Adipocyte (in vitro differentiated cells): ENCODE measurements at regions not wholly inside any gene's neighbourhood (a gene's known extent, or its start where the extent isn't known, plus 50 kb on each side); places are given as distances from the start of the nearest gene placed in this dataset.

Source experiments
- DNase-seq: peaks from one replicate; pipeline ENCODE4 v3.0.0-alpha.2; 2015; ENCODE audit warnings: low read depth
- H3K27me3 ChIP-seq: replicated peaks from 2 replicates; pipeline ENCODE4 v1.7.0; 2013; ENCODE audit warnings: mild to moderate bottlenecking, low read length, moderate library complexity; ENCODE audit not compliant: control insufficient read depth, insufficient read depth
- H3K36me3 ChIP-seq: 2 replicates; pipeline ENCODE4 v1.7.0; 2013; ENCODE audit warnings: low read length, mild to moderate bottlenecking, moderate library complexity; ENCODE audit not compliant: control insufficient read depth, insufficient read depth, severe bottlenecking
- H3K4me1 ChIP-seq: 2 replicates; pipeline ENCODE4 v1.7.0; 2013; ENCODE audit warnings: mild to moderate bottlenecking, low read length, moderate library complexity; ENCODE audit not compliant: control insufficient read depth, insufficient read depth
- H3K4me3 ChIP-seq: 2 replicates; pipeline ENCODE4 v1.7.0; 2013; ENCODE audit warnings: mild to moderate bottlenecking, low read length, moderate library complexity
- H3K9ac ChIP-seq: 2 replicates; pipeline ENCODE4 v1.7.0; 2013; ENCODE audit warnings: mild to moderate bottlenecking, low read length, moderate library complexity
- H3K9me3 ChIP-seq: 2 replicates; pipeline ENCODE4 v1.7.0; 2013; ENCODE audit warnings: mild to moderate bottlenecking, low read length, moderate library complexity; ENCODE audit not compliant: control insufficient read depth

GRCh38 chr10:1935912-1936311 is 198.6 kb upstream of the ADARB2 start:
- H3K4me1 ChIP-seq: no peaks in the 10 kb centered on the region
- H3K36me3 ChIP-seq: no peaks in the 10 kb centered on the region

GRCh38 chr10:1933215-1933614 is 195.9 kb upstream of the ADARB2 start:
- Histone ChIP-seq H3K36me3 (no peaks in the 10 kb centered on the region), H3K9ac (no peak overlapping the region), H3K4me1 (no peaks in the 10 kb centered on the region), H3K4me3 (no peak overlapping the region), H3K9me3 (no peaks in the 10 kb centered on the region), H3K27me3 (no peaks in the 10 kb centered on the region)
- DNase-seq: no peak

More at GRCh38 chr10:1935912-1936311, 198.6 kb upstream of the ADARB2 start:
- Histone ChIP-seq H3K9me3 (peaks cover 2% of the 10 kb centered on the region), H3K4me3 (no peak overlapping the region), H3K27me3 (no peaks in the 10 kb centered on the region), H3K9ac (no peak overlapping the region)
- DNase-seq: no peak

GRCh38 chr10:1932692-1933094 is 195.4 kb upstream of the ADARB2 start:
- no peaks in the 10 kb centered on the region for H3K4me1 ChIP-seq
- DNase-seq: no peak
- H3K36me3 ChIP-seq: no peaks in the 10 kb centered on the region
- H3K4me3 ChIP-seq: no peak overlapping the region
- no peaks in the 10 kb centered on the region for H3K27me3 ChIP-seq
- H3K9me3 ChIP-seq: no peaks in the 10 kb centered on the region
- H3K9ac ChIP-seq: no peak overlapping the region

GRCh38 chr10:1928606-1929005 is 191.3 kb upstream of the ADARB2 start:
- Histone ChIP-seq H3K27me3 (no peaks in the 10 kb centered on the region), H3K9me3 (no peaks in the 10 kb centered on the region), H3K36me3 (no peaks in the 10 kb centered on the region), H3K4me1 (no peaks in the 10 kb centered on the region), H3K4me3 (no peak overlapping the region), H3K9ac (no peak overlapping the region)
- DNase-seq: no peak

GRCh38 chr10:1923998-1924397 is 186.7 kb upstream of the ADARB2 start:
- no peak for DNase-seq
- no peaks in the 10 kb centered on the region for H3K4me1 ChIP-seq

GRCh38 chr10:1923586-1923985 is 186.3 kb upstream of the ADARB2 start:
- H3K4me1 ChIP-seq: no peaks in the 10 kb centered on the region
- no peaks in the 10 kb centered on the region for H3K27me3 ChIP-seq
- DNase-seq: no peak
- H3K36me3 ChIP-seq: no peaks in the 10 kb centered on the region
- peaks cover 3% of the 10 kb centered on the region for H3K9me3 ChIP-seq
- no peak overlapping the region for H3K9ac ChIP-seq
- no peak overlapping the region for H3K4me3 ChIP-seq

More at GRCh38 chr10:1923998-1924397, 186.7 kb upstream of the ADARB2 start:
- H3K36me3 ChIP-seq: no peaks in the 10 kb centered on the region
- no peaks in the 10 kb centered on the region for H3K27me3 ChIP-seq
- H3K9me3 ChIP-seq: peaks cover 3% of the 10 kb centered on the region
- H3K4me3 ChIP-seq: no peak overlapping the region
- H3K9ac ChIP-seq: no peak overlapping the region

- no peaks in the 10 kb centered on the region for H3K36me3 ChIP-seq
- no peaks in the 10 kb centered on the region for H3K27me3 ChIP-seq
- H3K9ac ChIP-seq: no peak overlapping the region
- H3K9me3 ChIP-seq: peaks cover 3% of the 10 kb centered on the region
- DNase-seq: no peak
- H3K4me3 ChIP-seq: no peak overlapping the region
- H3K4me1 ChIP-seq: no peaks in the 10 kb centered on the region
Observed at GRCh38 chr10:1920941-1921340, 183.6 kb upstream of the ADARB2 start.

GRCh38 chr10:1920127-1920526 is 182.8 kb upstream of the ADARB2 start:
- DNase-seq: no peak
- H3K27me3 ChIP-seq: no peaks in the 10 kb centered on the region
- no peaks in the 10 kb centered on the region for H3K4me1 ChIP-seq
- peaks cover 3% of the 10 kb centered on the region for H3K9me3 ChIP-seq
- H3K4me3 ChIP-seq: no peak overlapping the region
- no peak overlapping the region for H3K9ac ChIP-seq
- H3K36me3 ChIP-seq: no peaks in the 10 kb centered on the region

- no peak overlapping the region for H3K9ac ChIP-seq
- no peaks in the 10 kb centered on the region for H3K27me3 ChIP-seq
- no peak for DNase-seq
- H3K9me3 ChIP-seq: no peaks in the 10 kb centered on the region
- no peaks in the 10 kb centered on the region for H3K36me3 ChIP-seq
- H3K4me3 ChIP-seq: no peak overlapping the region
- no peaks in the 10 kb centered on the region for H3K4me1 ChIP-seq
Observed at GRCh38 chr10:1911771-1912170, 174.4 kb upstream of the ADARB2 start.

GRCh38 chr10:1903982-1904381 is 166.7 kb upstream of the ADARB2 start:
- Histone ChIP-seq H3K27me3 (no peaks in the 10 kb centered on the region), H3K36me3 (no peaks in the 10 kb centered on the region), H3K4me1 (no peaks in the 10 kb centered on the region), H3K9me3 (peaks cover 10% of the 10 kb centered on the region), H3K9ac (no peak overlapping the region), H3K4me3 (no peak overlapping the region)
- DNase-seq: no peak

- no peaks in the 10 kb centered on the region for H3K27me3 ChIP-seq
- H3K36me3 ChIP-seq: no peaks in the 10 kb centered on the region
- DNase-seq: no peak
- H3K9me3 ChIP-seq: peaks cover 4% of the 10 kb centered on the region
- no peak overlapping the region for H3K9ac ChIP-seq
- H3K4me1 ChIP-seq: no peaks in the 10 kb centered on the region
- no peak overlapping the region for H3K4me3 ChIP-seq
Observed at GRCh38 chr10:1896153-1896552, 158.8 kb upstream of the ADARB2 start.

GRCh38 chr10:1895691-1896090 is 158.4 kb upstream of the ADARB2 start:
- no peaks in the 10 kb centered on the region for H3K27me3 ChIP-seq
- H3K4me3 ChIP-seq: no peak overlapping the region
- H3K36me3 ChIP-seq: no peaks in the 10 kb centered on the region
- no peak for DNase-seq
- H3K9me3 ChIP-seq: peaks cover 4% of the 10 kb centered on the region
- H3K9ac ChIP-seq: no peak overlapping the region
- H3K4me1 ChIP-seq: no peaks in the 10 kb centered on the region
